ENCODE measurements at regions not wholly inside any gene's neighbourhood (a gene's known extent, or its start where the extent isn't known, plus 50 kb on each side); places are given as distances from the start of the nearest gene placed in this dataset.

DNA sequence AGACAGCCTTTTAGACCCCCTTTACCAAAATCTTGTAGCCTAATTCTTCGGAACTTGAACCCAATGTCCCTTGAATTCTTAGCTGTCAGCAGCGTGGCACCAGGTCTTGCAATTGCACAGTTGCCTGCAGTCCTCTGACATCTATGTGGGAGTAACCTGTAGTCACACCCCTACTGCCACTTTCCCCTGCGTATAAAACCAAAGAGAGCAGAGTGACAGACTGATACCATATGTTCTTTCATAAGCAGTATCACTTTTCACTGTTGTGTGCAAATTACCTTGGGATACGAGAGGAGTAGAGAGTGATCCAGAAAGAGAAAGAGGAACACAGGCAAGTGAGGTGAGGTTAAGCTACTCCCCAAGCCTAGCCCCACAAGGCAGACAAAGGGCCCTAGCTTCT is 364.3 kb upstream of the ADAMTSL1 start:
- TF ChIP-seq EZH2phosphoT487 (conservative IDR thresholded peaks at IDR 0.05; ENCODE audit: low read length), result no peak
- no peak for TF ChIP-seq CTCF (IDR thresholded peaks at IDR 0.05; ENCODE audit: insufficient read depth, low read length, poor library complexity, severe bottlenecking)

Measured in SU-DHL-6 (cell line).